ENCODE measurements at regions not wholly inside any gene's neighbourhood (a gene's known extent, or its start where the extent isn't known, plus 50 kb on each side); places are given as distances from the start of the nearest gene placed in this dataset.

DNA sequence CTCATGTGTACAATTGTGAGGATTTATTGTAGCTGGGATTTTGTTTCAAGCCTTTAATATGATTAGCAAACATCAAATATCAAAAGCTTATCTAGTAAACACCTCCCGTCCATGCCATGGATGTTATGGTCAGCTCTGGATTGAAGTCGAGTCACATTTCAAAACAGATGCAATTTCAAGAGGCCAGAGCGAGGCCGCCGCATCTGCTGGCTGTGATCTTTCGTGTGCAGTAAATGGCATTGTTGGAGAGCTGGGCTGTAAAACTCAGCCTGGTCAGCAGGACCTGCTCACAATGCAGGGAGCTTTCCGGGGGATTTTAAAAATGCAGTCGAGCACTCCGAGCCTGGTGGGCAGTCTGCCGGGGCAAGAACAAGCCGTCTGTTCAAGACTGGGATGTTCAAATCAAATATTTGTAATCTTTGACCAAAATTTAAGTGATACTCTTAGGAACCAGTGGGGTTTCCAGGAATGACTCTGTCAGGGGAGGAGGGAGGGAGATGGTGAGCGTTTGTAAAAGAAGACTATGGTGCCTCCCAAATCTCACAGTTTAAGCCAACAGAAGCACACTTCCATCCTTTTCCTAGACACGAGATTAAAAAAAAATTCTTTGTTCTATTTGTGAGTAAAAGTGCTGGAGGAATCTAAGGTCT, 97.6 kb downstream of the MYCN start:
- TF ChIP-seq TOX (CRISPR knock-in tag; IDR thresholded peaks at IDR 0.05; ENCODE audit: borderline replicate concordance) (no peak), RARB (CRISPR knock-in tag; IDR thresholded peaks at IDR 0.05) (no peak), ZNF8 (CRISPR knock-in tag; IDR thresholded peaks at IDR 0.05) (no peak), GLIS3 (CRISPR knock-in tag; IDR thresholded peaks at IDR 0.05) (no peak)
- TF ChIP-seq, protein P1, sequence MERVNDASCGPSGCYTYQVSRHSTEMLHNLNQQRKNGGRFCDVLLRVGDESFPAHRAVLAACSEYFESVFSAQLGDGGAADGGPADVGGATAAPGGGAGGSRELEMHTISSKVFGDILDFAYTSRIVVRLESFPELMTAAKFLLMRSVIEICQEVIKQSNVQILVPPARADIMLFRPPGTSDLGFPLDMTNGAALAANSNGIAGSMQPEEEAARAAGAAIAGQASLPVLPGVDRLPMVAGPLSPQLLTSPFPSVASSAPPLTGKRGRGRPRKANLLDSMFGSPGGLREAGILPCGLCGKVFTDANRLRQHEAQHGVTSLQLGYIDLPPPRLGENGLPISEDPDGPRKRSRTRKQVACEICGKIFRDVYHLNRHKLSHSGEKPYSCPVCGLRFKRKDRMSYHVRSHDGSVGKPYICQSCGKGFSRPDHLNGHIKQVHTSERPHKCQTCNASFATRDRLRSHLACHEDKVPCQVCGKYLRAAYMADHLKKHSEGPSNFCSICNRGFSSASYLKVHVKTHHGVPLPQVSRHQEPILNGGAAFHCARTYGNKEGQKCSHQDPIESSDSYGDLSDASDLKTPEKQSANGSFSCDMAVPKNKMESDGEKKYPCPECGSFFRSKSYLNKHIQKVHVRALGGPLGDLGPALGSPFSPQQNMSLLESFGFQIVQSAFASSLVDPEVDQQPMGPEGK (CRISPR knock-in tag; IDR thresholded peaks at IDR 0.05; ENCODE audit: borderline replicate concordance) = no peak
- TF ChIP-seq, protein P2, sequence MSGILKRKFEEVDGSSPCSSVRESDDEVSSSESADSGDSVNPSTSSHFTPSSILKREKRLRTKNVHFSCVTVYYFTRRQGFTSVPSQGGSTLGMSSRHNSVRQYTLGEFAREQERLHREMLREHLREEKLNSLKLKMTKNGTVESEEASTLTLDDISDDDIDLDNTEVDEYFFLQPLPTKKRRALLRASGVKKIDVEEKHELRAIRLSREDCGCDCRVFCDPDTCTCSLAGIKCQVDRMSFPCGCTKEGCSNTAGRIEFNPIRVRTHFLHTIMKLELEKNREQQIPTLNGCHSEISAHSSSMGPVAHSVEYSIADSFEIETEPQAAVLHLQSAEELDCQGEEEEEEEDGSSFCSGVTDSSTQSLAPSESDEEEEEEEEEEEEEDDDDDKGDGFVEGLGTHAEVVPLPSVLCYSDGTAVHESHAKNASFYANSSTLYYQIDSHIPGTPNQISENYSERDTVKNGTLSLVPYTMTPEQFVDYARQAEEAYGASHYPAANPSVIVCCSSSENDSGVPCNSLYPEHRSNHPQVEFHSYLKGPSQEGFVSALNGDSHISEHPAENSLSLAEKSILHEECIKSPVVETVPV (CRISPR knock-in tag; IDR thresholded peaks at IDR 0.05) = no peak
